Hindlimb muscle (tissue), 1 donor: ENCODE measurements at regions not wholly inside any gene's neighbourhood (a gene's known extent, or its start where the extent isn't known, plus 50 kb on each side); places are given as distances from the start of the nearest gene placed in this dataset.
A peak's percentile ranks its signal among the peaks of the same experiment; 100 is the strongest.

Source experiments
- DNase-seq: peaks from one replicate; pipeline ENCODE4 v3.0.0-alpha.2; 2013

DNA sequence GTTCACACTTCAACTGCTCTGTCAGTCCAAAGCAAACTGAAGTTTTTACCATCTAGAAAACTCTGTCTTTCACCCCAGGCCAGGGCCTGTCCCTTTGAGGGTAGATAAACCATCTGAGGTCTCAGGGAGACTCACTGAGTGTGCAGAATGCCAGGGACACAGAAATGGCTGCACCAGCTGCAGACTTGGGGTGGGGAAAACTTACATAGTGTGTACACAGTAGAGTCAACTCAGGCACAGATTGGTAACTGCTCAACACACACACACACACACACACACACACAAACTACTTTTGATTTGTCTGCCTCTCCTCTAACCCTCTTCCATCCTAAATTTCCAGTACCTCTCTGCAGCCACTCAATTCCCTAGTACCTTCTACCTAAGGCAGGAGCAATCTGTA lies 374.9 kb upstream of the JAG1 start:
- DNase-seq = no peak

DNA sequence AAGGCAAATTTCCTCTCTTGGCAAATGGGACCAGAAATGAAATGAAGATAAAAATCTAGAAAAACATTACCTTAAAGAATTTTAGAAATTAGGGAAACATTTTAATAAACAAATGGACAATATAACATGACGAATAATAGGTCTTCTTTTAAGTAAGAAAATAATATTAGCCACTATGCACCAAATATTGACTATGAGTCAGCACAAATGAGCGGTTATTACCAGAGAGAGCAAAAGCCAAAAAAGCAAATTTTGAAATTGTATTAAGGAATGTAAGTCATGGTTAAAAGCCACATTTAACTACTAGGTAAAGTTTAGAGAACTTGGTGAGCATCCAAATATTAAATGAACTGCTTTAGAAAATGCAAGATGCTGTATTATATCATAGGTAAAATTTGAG lies 376.6 kb upstream of the JAG1 start:
- DNase-seq = no peak

DNA sequence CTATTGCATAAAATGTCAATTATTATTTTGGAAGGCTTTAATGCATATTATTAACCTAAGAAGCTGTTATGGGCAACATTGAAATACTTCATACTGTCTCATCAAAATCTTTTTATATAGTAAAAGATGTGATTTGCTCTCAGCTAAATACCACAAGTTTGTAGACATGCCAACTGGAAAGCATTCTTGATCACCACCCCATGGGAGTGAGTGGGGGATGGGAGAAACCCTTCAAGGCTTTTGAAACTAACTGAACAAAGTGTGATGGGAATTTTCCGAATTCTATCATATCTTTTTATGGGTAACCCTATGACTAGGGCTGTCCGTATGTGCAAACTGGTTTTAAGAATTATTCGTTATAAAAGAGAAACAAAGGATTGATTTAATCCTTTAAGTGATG lies 377.3 kb upstream of the JAG1 start:
- no peak for DNase-seq

DNA sequence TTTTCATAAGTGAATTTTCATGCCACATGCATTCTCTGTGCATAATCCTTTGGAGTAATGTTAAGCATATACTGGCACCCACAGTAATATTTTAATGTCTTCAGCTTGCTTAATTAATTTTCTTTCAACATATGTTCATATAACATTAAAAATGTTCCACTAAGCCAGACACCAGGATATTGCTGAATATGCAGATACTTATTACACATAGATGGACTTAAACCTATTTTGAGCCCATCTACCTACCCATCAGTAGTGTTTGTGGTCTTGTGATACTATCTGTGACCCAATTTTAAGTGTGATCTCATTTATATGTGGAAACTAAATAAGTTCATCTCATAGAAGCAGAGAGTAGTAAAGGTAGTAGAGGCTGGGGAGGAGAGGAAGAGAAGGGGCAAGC lies 379.5 kb upstream of the JAG1 start:
- DNase-seq = no peak

DNA sequence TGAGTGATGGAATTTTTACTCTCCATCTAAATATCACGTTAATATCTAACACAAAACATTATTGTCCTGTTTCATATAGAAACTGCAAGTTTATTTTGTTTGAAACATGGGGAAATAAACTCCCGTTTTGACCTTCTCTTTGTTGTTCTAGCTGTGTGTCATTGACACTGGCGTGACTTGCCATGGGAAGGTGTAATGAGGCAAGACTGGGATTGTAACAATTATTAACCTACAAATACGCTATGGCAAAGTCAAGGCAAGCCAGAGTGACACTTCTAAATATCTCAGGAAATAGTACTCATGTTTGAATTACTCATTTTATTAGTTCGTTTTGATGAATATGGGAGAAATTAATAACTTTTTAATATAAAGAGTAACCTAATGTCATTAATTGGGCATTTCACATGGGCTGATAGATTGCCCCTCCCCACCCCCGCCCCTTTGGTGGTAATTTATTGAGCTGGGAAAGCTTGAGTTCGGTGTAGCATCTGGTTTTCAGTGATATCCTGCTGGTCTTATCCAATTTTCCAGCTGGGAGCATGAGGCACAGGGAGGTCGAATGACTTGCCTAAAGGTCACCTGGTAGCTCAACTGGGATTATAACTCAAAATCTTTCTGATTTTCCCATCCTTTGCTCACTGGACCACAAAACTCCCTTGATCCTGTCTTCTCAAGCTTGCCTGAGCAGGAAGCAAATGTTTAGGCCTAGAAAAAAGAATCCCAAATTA lies 380.6 kb upstream of the JAG1 start:
- no peak for DNase-seq

DNA sequence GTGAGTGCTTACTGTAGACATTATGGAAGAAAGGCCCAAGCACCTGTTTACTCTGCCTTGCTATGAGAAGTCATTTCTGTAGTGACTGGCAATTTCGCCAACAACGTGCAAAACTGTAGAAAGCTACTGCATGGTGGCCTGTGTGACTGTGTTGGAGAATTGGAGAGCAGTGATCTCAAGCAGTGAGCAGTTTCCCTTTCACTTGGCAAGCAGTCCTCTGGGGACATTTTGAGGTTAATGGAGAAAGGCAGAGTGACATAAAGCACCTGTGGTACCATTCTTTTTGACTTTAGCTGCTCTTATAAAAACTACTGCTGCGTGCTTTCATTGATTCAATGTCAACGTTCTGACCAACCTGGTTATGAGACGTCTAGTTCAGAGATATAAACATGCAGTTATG lies 382.6 kb upstream of the JAG1 start:
- DNase-seq = no peak

DNA sequence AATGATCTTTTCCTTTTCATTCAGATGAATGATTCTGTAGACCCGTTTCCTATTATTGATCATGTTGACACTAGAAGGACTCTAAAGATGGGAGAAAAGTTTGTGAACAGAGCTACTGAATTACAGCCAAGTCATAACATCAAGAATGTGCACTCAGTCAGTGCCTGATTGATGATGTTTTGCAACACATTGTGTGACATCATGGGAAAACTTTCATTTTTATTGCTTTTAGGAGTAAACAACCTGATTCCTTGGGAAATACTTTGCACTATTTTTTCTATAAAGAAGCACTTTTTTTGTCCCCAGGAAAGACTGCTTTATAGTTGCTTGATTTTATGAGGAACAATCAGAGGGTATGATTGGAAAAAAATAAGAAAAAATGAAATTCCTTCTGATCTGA lies 383.8 kb upstream of the JAG1 start:
- DNase-seq = no peak

DNA sequence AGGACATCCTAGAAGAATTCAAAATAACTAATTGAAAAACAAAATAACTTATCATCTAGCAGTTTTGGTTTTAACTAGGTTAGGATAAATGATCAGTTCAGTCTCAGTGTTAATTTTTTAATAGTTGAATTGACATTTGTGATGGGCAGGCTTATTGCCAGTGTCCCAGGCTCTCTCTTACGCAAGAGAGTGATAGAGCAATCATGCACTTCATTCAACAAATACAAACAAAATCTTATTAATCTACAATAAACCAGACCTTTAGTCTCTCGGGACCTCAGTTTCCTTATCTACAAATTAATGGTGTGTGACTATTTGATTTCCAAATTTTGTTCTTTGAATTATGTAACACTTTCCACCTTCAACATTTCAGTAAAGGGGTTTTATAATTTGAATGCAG lies 385.9 kb upstream of the JAG1 start:
- no peak for DNase-seq

DNA sequence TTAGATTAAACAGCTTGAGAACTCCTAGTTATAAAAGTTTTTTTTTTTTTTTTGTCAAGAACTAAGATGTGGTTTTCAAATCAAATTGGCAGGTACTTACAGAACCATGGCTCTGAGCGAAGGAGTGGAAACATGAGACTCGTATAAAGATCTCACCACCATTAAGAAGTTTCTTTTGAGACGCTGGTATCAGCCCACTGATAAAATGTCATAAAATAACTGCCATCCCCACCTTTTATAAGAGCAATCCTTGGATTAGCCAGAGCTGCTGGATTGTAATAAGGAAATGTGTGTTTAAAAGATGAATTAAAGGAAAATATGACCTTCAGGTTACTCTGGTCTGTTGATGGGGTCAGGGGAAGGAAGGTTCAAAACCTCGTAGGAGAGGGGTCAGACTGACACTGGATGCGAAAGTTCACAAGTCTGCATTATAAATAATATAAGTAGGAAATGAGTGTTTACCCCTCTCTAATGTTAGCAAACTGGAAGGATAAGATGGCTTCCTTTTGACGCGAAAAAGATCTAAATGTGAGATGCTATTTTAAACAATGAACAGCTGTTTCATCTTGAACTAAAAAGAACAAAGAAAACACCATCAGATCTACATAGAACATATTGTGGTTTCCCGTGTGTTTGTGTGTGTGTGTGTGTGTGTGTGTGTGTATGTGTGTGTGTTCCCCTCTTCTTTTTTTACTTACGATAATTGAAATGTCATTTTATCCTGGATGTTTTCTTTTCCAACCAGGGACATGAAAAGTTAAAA lies 386.8 kb upstream of the JAG1 start:
- no peak for DNase-seq

DNA sequence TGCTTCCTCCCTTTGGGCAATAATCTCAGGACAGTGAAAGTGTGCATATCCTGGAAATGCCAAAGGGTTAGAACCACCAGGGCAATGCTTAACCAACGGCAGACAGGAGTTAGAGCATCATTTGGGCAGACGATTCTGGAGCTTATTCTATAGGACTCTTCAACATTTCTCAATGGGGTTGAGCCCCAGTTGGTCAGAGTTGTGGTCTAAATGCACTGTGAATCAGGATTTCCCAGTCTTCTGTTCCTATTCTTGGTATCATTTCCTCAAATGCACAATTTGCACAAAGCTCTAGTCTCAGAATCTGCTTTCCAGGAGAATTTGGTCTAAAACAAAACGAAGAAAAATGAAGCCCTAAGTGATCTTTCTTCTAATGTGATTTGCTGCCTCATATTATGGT lies 389.6 kb upstream of the JAG1 start:
- DNase-seq = no peak

DNA sequence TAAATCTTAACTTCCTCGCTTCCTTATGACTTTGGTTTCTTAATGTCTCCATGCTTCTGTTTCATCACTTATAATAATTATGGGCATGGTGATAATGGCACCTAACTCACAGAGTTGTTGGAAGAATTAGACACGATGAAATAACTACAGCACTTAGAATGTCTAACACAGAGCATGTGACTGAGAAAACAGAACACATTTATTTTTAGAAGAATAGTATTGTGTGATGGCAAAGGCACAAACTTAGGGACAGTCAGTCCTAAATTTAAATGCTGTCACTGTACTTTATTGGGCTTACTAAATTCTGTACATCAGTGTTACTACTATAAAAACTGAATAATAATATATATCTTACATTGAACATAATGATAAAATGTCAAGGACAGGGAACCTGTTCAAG lies 391.1 kb upstream of the JAG1 start:
- no peak for DNase-seq

DNA sequence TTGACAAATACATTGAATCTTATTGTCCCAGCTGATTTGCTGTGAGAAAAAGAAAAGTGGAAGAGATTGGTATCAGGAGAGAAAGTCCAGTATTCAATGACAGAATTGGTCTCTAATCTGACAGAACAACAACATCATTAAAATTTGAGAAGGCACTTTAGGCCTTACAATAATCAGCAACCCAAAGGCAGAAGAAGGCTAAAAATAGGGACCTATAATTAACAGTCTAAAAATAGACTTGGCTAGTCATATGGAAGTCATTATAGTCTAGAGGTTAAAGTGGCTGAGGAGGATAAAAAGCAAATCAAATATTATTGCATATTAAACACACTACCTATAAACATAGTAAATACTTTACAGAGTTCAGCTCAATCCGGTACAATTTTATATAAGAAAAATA lies 393.6 kb upstream of the JAG1 start:
- peak; percentile 2 for DNase-seq

DNA sequence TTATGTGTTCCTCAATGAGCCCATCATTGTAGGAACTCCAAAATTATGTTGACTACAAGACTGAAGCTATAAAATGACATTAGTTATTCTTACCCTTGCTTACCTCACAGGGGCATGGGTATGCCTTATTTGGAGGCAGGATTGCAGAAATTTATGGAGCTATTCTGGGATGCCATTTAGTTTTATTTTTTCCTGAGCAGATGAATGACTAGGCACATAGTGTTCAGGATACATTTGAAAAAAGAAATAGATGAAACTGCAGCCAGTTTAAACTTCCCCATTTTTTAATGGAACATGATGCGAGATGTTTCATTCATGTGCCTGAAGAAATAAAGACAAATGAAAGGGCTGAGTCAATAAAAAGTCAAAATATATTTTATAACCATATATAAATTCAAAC lies 399.2 kb upstream of the JAG1 start:
- no peak for DNase-seq

DNA sequence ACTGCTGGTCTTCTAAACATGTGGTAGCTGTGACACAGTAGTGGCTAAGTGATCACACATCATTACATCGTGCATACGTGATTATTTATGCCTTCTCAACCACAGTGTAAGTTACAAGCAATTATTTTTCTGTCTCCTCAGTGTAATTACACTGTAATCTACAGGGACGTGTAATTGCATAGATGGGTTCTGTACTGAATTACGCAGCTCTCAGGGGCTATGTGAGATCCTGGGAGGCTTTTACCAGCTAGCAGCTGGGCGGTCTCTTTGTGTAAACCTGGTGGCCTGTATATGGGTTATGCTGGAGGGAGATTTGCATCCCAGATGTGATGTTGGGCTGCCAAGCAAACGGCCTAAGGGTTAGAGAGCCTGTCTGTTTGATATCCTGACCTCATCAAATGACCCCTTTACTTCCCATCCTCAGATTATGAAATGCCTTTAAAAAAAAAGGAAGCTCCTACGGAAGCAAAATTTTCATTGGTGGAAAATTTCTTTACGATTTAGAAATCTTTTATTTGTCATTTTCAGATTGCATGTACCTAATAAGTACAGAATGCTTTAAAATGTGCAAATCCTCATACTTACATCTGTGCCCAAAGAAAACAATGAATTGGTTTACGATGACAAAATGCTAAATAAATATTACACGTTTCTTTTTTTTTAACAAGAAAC lies 402.8 kb upstream of the JAG1 start:
- DNase-seq = no peak

DNA sequence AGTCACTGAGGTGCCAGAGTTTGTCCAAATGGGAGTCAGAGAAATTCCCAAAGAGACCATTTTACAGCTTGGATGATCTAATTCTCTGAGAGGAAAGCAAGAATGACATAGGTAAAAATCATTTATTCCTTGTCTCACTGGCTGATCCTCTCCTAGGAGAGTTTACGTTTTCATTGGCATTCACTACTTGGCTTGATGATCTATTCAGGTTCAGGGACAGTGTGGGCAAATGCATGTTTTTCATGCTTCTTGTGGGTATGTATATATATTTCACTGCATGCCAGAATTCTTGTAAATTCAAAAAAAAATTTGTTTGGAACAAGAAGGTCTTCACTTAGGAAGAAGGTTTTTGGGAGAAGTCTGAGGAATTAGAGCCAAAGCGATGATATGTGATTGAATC lies 403.4 kb upstream of the JAG1 start:
- no peak for DNase-seq

DNA sequence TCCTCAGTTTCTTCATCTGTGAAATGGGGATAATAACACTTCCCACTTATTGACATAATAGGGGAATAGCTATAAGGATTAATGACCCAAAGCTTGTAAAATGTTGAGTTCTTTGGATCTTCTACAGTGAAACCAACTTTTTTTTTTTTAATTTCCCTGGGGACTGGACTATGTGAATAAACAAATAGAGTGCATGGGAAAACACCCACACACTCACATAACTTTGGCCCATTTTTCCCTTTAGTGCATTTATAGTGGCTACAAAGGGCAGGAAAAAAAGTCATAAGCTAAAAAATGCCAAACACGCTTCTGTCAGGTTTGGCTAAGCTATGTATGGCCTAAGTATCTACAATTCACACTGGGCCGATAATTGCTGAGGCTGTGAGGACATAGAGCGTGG lies 406.2 kb upstream of the JAG1 start:
- no peak for DNase-seq

DNA sequence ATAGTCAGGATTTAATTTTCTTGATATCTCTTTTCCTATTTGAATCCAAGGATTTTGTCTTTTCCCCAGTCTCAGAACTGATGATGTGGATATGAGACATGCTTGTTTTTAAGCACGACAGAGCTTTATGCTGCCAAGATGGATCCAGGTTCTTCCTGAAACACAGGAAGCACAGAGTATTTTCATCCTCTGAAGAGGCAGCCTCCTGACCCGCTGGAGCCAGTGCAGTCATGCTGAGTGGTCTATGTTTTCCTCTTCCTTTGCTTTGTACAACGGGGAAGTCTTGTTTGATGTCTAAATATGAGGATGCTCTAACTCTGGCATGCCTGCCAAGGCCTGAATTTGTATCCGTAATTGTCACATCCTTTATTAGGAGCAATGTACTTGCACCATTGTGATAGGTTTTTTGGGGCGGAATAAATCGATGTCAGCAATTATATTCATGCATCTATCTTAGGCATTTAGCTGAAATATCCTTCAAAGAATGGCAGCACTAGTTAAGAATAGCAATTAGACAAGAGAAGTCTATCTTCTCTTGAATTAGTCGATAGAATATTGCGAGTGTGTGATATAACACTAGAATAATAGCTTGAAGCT lies 407.1 kb upstream of the JAG1 start:
- peak; percentile 5 for DNase-seq

DNA sequence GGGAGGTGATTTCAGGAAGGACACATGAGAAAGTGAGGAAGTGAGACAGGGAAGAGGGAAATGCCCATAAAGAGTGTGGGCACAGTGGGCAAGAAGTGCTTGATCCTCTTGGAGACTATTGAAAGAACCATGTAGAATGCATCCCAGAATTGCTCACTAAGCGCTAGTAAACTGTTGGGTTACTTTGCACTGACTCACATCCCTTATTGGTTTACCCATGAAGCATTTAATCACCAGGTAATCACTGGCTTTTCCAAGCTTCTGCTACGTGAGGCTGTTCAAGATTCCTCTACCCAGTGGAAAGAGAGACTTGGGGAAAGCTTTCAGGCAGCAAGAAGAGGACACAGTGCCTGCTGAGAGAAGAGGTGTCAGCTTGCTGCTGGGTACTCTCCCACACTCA lies 410.0 kb upstream of the JAG1 start:
- DNase-seq = no peak

DNA sequence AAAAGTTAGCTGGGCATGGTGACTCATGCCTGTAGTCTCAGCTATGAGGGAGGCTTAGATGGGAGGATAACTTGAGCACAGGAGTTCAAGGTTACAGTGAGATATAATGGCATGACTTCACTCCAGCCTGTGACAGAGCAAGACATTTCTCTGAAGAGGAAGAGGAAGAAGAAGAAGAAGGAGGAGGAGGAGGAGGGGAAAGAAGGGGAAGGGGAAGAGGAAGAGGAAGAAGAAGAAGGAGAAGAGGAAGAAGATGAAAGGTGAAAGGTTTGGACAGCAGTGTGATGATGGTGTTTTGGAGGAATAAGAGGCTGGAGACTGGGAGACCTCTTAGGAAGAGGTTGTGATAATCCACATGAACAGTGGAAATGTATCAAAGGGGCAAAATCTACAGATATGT lies 410.7 kb upstream of the JAG1 start:
- DNase-seq = no peak

DNA sequence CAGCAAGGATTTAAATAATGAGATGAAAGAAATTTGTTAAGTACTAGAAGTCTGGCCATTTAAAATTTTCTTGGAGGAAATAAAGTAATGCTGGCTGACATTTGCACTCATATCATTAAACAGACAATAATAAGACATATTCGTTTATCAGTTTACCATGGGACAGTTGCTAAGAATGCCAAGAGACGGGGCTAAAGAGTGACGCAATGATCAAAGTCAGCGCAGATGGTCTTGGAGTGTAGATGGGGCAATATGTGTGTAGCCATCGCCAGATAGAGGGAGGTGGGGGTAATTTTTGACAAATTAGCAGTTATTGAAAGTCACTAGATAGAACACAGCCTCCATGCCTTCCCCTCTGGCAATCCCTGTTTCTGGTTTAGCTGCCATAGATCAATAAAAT lies 413.2 kb upstream of the JAG1 start:
- no peak for DNase-seq

DNA sequence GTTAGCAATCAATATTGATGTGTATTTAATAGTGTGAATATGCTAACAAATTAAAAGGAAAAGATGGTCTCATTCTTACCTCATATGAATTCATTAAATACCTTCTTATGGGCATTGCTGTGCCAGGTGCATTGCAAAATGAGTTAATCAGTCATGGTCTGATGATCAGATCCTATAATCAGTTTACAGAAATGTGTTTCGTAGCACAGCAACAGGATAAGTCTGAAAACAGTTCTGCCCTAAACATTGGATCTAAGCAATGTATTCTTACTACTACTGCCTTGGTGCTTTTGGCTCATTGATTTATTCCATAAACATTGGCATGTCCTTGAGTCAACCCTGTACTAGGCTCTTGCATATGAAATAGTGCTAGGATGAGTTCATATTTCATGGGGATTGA lies 417.0 kb upstream of the JAG1 start:
- DNase-seq = no peak

DNA sequence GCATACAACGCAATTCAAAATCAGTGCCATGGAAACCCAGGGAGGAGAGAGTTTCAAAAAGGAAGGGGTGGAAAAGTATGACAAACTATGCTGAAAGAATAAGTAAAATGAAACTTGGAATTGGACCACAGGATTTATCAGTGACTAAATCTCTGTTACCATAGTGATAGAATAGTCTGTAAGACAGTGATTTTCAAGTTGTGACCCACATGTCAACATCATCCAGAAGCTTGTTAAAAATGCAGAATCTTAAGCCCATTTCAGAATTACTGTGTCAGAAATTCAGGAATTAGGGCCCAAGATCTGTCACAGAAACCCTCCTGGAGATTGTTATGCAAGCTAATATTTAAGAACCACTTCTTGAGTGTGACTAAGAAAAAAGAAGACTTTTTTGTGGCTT lies 417.7 kb upstream of the JAG1 start:
- no peak for DNase-seq

DNA sequence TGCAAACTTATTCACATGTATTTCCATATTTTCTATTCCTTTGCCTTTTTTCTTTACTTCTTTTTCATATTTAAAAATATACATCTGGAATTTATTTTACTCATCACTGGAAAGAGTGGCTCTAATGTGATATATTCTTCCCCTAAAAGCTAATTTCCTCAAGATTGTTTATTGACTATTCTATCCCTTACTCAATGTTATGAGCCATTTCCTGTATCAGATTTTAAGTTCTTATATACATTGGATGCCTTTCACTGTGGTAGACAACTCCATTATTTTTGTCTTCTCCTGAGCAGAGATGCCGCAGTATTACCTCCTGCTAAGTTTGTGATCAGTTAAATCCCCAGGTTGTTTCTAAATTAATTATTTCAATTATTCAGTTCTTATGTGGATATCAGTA lies 418.4 kb upstream of the JAG1 start:
- DNase-seq = no peak

DNA sequence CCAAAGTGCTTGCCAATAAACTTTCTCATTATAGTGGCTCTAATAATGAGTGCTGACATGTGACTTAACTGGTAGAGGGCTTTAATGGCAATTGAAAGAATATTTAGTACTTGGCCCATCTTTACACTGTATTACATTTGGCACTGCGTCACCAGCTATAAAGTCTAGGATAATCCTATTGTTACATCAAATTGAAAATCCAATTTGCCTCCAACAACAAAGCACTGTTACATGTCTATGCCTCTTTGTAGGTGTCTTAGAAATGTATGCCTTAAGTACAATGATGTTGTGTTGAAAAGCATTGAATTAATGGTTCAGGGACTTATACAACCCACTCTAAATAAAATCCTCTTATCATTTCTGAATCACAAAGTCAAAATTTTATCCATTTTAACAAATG lies 420.4 kb upstream of the JAG1 start:
- DNase-seq = no peak
